Stimulated activated CD8-positive, alpha-beta memory T cell treated with anti-CD3 and anti-CD28 coated beads, Interleukin-2, amount 100 ng/mL, for 1 hour (primary cell): ENCODE measurements at regions not wholly inside any gene's neighbourhood (a gene's known extent, or its start where the extent isn't known, plus 50 kb on each side); places are given as distances from the start of the nearest gene placed in this dataset.

Experiments
- DNase-seq, 2 donors: peaks; one replicate each; pipeline ENCODE4 v3.0.0-alpha.2; 2020; ENCODE audit warnings: low read depth in 2 of 2

DNA sequence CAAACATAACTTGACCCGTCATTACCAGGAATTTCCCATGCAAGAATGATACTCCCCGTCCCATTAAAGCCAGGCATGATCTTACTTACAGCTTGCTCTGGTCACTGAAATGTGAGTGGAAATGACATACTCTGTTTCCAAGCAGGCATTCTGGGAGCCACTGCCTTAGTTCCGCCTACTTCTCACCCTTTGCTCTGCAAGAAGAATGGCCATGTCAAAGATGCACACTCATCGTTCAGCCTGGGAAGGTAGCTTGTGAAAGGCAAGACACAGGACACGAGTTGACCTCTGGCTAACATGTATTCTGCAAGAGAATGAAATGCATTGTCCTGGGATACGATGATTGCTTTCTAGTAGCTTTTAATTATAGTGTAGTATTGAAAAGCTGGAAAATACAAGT, 1144.4 kb downstream of the NLGN4X start:
- no peak for DNase-seq

DNA sequence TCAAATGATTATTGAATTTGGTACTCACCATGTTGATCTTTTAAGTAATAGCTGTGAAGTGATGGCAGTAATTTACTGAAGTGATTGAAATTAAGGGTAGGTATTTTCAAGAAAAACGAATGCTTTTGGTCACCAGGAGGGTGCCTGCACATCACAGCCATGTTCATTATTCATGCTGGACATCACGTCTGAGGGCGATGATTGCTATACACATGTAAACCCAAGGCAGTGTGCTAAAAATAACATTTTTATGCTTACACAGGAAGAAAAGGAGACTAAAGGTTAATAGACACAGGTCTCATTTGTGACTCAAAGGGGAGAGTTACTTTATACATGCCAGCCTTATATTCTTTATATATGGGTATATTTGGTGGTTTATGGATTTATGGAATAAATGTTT, 1146.0 kb downstream of the NLGN4X start:
- no peak for DNase-seq

DNA sequence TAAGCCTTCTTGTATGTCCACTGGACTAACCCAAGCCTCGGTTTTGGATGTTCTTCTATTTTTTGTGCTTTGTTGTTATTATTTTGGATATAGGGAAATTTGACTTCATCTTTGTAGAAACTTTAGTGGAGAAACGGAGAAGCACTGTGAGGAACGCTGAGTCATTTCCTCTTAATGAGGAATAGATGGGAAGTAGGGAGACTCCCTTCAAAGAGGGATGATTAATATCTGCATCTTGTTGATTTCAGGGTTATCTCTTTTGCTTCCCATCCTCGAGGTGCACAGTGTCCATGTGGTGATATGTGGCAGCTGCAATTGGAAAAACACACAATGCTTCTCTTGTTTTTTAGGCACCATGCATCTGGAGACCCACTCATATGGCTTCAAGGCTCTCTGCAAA, 1147.9 kb downstream of the NLGN4X start:
- no peak for DNase-seq

DNA sequence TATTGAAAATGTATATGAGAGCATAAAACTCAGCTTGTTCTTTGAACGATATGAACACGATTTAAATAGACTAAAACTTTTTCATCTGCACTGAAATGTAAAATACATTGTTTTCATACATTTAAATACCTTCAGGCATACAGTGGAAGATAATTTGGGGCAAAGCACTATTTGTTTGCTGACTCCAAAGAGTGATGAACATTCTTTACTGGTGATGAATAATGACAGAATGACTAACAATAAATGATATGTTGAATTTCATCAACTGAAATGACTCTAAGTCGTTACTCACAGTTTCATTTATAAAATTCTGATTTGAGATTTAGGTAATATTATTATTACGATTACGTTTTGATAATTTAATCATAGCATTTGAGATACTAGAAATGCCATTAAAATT, 1160.1 kb downstream of the NLGN4X start:
- no peak for DNase-seq

DNA sequence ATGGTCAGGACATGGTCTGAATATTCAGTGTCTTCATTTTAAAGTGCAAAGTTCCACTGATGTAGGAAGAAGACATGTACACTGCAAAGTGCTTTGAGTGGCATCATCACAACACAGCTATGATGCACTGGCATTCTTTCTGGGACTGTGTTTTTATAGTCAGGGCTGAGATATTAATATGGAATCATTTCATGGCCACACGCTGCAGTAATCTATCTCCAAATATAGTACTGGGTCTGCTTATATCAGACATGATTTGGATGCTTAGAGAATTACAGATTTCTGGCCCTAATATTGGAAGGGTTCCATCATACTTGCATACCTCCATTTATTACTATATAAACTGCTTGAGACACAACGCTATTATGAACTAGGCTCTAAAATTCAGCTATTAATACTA, 1170.9 kb downstream of the NLGN4X start:
- DNase-seq: no peak

DNA sequence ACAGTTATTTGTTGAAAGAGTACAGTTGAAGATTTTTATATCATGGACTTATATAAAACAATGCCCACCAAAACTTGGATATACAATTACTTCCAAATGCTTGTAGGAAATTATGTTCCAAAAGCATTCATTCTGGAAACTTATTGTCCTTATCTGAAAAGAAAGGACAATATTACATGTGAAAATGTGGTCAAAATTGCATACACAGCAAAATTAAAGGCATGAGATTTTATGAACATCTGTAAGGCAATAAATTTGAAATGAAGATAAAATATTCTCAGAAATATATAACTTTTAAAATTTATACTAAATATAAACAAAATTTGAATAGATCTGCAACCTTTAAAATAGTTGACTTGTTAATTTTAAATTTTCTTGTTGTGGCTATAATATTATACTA, 1173.8 kb downstream of the NLGN4X start:
- no peak for DNase-seq

DNA sequence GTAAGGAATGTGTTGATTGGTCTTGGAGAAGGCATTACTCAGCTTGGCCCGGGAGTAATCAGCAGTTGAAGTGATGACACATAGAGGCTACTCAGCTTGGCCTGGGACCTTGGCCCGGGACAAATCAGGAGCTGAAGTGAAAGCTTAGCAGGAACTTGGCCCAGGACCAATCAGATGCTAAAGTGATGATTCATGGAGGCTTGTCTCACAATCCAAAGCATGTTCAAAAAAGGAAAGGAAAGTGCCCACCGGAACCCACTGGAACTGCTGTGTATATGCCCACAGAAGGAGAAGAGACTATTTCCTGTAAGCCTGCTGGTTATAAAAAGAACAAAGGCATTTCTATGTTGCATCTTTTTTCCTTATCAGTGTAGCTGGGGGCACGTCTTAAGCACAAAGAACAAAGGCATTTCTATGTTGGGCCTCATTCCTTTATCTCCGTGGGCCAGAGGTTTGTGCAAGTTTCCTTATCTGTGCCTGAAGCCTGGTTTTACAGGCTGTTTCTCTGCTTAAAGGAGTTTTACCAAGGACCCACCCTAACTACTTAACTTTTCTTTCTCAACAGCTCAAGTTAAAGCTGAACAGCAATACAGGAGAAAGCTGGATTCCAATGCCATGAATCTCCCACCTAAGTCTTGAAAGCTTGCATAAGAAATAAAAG, 1176.7 kb downstream of the NLGN4X start:
- DNase-seq: no peak

DNA sequence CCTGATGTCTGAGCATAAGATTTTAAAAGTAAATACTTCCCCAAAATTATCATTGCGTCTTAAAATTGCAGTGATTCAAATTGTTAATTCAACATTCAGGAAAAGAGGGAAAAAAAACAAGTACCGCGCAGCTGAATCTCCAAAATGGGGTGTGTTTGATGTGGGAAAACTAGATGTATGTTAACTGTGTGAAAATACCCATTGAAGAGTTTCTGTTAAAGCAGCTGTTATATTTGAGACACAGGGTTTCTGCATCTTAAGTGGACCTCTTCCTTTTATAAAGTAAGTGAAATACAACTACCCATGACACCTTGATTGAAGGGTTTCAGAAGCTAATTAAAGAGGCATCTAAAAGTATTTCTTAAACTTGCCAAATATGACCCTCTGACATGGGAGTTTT, 1186.1 kb downstream of the NLGN4X start:
- no peak for DNase-seq

DNA sequence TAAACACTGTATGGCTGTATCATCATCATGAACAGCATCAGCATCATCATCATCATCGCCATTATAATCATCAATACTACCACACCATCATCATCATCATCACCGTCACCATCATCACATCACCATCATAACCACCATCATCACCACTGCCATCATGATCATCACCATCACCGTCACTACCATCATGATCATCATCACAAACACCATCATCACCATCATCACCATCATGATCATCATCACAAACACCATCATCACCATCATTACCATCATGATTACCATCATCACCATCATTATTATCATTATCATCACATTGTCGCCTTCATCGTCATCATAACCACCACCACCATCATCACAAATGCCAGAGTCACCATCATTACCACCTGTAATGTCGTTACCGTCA, 1196.9 kb downstream of the NLGN4X start:
- no peak for DNase-seq

DNA sequence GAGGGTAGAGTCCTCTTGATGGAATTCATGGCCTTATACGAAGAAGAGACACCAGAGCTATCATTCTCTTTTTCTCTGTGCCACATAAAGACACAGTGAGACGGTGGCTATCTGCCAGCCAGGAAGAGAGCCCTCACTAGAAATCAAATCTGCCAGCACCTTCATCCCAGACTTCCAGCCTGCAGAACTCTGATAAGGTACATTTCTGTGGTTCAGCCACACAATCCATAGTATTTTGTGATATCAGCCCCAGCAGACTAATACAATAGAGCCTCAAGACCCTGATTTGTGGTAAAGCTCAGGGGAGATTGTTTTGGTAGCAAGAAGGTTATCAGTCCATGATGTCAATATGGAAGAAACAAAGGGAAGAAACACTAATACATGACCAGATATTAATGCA, 1213.2 kb downstream of the NLGN4X start:
- DNase-seq: no peak

DNA sequence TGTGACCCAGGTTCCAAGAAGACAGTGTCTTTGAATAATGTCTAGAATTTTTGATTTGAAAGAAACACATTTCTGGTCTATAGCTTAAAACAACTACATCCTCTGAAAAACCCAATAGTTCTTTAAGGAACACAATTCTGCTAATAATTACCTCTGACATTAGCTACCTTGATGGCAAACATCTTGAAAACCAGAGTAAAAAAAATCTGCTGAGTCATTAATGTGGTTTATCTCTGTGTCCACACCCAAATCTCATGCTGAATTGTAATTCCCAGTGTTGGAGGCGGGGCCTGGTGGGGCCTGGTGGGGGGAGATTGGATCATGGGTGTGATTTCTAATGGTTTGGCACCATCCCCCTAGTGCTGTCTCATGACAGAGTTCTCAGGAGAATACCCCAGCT, 1233.8 kb downstream of the NLGN4X start:
- DNase-seq: no peak

DNA sequence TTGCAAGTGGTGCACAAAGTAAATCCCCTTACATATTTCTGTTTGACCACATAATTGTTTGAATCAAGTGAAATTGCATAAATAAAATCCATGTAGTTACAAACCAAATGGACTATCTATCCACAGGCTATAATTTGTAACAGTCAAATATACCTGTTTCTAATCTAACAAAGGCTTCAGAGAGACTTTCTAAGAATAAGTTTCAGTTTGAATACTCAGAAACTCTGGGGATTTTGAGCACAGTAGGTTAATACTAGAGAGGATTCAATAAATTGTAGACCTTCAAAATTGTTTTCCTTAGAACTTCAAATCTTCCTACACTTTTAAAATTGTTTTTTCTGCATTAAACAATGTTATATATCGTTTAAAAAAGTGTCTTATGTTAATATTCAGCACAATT, 1250.1 kb downstream of the NLGN4X start:
- DNase-seq: no peak

DNA sequence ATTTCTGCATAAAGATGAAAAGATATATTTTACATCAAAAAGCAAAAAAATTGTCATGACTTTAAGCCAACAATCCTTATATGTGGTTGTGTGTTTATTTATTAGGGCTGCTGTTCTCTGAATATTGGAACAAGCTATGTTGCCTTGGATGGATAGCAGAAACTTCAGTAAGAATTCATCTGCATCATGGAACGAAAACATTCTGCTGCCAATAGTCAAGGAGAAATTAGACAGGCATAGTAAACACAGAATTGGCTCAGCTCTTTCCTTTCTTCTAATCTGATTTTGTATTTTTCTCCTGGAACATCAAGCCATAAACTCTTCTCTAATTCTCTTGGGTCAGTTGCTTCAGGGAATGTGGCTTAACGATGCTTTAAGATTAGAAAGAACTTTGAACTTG, 1257.0 kb downstream of the NLGN4X start:
- DNase-seq: no peak

DNA sequence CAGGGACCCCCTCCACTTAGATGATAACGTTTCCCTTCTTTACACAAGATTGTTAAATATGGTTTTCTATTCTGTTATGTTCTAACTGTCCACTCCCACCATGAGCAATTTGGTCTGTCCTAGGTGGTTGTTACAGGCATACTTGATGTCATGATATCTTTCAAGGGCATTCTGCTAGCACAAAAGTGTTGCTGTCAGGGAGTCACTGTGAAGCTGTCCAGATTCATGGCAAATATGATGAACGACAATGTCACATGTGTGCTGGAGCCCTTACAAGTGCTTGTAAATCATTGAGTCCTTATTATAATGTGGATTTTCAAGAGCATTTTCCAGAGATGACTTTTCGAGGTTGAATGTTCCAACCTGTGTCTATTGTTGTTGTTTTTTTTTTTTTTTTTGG, 1250.7 kb upstream of the PRKX start:
- no peak for DNase-seq

DNA sequence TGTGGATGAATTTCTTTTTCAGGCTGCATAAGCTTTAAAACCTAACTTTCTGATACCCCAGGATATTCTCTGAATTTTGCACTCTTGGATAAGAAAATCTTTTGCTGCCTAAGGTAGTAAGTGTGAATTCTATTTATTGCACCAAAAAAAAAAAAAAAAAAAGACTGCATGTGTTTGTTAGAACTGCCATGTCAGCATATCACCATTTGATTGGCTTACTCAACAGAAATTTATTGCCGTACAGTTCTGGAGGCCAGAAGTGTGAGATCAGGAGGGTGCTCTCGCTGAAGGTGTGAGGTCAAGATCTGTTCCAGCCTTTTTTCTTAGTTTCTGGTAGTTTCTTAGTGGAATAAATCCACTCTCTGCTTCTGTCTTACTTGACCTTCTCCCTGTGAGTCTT, 1250.0 kb upstream of the PRKX start:
- no peak for DNase-seq

DNA sequence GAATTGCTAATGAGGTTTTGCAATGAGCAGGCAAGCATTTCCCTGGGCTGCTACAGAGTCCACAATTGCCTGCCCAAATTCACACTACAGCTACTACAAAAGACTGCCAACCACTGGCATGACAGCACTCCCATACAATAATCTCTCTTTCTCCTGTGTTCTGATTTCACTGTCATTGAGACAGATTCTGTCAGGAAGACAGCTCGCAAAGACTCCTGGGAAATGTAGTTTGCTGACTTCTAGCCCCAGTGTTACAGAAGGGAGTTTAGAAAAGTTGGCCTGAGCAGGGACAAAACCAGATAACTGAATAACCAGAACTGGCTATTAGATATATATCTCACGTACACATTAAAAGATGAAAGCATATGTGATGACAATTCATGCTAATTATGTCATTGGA, 1231.3 kb upstream of the PRKX start:
- DNase-seq: no peak

DNA sequence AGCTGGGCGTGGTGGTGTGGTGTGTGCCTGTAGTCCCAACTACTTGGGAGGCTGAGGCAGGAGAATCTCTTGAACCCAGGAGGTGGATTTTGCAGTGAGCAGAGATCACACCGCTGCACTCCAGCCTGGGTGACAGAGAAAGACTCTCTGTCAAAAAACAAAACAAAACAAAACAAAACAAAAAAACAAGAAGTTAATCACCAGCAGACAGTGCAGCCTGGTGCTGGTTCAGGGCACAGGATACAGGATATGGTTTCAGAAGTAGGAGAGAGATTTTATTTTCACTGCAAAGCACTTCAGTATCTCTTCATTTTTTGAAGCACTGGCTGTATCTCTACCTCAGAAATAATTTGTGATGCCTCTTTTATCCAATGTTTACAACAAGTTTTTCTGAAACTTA, 1222.9 kb upstream of the PRKX start:
- no peak for DNase-seq

DNA sequence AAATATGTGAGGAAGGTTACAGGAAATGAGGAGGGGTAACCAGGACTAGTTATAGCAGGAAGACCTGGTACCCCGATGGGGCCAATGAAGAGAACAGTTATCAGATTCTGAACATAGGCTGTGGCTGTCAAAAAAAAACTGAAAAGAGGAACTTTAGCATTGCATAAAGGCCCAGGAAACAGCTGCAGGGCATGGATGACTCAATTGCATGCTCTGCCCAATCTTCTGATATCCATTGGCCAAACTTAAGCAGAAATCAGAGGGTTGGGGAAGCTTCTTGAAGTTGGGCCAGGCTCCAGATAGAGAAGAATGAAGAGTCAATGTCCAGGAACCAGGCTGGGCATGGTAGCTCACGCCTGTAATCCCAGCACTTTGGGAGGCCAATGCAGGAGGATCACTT, 1222.4 kb upstream of the PRKX start:
- no peak for DNase-seq

DNA sequence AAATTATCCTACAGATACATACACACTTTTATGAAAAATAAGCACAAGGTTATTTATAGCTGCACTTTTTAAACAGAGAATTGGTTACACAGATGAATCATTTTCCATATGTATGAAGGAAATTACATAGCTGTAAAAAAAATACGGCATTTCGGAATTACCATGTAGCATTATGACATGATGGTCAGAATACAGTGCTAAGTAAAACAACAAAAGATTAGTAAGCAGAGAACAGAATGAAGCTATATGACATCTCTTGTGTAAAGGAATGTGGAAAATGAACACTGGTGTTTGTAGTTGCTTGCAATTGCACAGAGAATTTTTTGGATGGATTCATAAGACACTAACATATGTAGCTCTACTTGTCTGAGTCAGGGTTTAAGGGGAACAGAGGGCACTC, 1222.0 kb upstream of the PRKX start:
- no peak for DNase-seq

DNA sequence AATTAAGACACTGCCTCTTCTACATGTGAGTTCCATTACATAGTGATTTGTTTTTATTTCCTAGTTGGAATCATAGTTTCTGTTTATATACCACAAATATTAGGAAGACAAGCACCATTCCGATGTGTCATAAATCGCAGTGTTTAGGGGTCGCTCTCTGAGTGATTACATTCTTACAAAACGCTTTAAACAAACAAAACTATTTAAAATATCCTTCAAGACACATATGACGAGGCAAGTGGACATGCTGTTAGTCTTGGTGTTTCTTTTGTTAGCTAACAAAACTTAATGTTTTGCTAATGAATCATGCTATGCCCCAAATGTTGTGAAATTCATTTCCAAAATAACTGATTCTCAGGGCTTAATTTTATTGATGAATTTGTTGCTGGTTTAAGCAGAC, 1219.3 kb upstream of the PRKX start:
- no peak for DNase-seq

DNA sequence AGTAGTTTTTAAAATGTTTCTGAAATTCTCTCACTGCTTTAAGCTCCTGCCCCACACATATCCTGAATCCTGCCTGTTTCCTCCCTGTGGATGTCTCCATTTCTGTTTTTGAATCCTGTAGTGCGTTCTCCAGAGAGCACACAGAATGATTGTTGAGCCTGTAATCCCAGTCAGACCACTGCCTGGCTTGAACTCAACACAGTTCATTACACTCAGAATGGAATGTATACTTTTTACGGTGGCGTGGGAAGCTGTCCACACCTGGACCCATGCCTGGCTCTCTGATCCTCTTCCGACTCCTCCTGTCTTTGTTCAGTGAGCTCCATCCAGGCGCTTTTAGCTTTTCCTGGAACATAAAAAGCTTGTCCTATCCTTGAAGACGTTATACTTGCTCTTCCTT, 1217.0 kb upstream of the PRKX start:
- no peak for DNase-seq

DNA sequence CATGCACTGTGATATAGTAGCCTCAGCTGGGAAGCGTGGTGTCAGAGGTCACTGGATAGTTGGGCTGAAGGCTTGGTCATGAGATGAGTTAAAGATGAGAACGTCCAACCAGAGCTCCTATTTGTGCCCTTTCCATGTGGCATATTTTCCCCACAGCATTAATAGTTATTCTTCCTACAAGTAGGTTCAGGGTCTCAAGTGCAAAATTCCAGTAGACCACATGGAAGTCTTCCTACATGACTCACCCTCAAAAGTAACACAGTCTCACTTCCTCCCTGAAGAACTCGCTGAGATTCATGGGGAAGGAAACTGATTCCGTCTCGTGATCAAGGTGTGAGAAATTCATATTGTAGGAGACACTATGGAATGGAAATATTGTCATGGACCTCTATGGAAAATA, 1212.5 kb upstream of the PRKX start:
- DNase-seq: no peak

DNA sequence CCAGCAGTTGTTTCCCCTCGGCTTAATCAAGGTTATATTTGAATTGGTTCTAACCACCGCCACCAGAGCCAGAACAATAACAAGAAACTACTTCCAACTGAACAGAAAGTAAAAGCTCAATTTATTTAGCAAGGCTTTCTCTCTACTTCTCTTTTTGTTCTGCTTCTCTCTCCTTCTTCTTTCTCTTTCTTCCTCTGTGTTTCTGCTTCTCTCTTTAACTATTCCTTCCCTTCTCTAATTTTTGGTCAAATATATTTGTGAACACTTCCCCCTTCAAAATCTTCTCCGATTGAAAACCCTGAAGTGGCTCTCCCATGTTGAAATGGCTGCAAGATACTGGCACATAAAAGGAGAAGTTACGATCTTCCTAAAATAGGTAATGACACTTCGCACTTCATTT, 1195.9 kb upstream of the PRKX start:
- no peak for DNase-seq

DNA sequence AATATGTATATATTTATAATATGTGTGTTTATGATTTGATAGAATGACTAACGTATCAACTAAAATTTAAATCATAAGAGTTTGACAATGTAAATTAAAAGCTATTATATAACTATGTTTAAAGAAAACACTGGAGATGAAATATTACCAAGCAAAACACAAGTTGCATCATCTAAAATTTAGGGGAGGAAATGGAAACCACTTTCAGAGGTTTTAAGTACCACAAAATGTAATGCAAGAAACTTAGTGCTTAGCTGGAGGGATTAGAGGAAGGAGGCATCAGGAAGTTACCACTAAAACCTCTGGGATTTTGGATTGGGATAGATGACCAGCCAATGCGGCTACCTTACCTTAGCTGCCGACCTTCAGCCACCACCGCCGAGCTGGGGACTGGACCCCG, 1192.1 kb upstream of the PRKX start:
- DNase-seq: no peak

DNA sequence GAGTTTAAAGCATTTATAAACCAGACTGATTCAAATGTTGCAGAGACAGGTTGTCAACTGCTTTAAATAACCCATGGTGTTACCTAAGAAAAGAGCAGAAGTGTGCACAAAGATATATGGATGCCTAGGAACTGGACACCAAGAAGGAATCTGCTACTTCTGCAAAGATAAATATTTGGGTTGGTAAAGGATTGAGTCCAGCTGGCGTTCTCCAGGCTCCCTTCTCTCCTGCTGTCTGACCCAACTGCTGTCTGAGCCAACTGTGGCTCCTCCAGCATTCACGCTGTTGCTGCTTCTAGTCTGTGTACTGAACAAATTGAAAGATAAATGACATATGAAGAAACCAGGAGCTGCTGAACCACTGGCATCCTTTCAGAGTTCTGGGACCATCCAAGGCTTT, 1167.8 kb upstream of the PRKX start:
- no peak for DNase-seq
